GM23248 (cell line): ENCODE measurements at regions not wholly inside any gene's neighbourhood (a gene's known extent, or its start where the extent isn't known, plus 50 kb on each side); places are given as distances from the start of the nearest gene placed in this dataset.

Experiments used
- EZH2 ChIP-seq: fragments of 200-600 bp; sonication (generic); IDR thresholded peaks from 2 replicates; pipeline ENCODE4 v1.6.1; 2018; ENCODE audit warnings: antibody characterized with exemption, mild to moderate bottlenecking; ENCODE audit not compliant: insufficient read depth, poor library complexity, severe bottlenecking
- EZH2phosphoT487 ChIP-seq: fragments of 200-600 bp; sonication (generic); IDR thresholded peaks from 2 replicates; pipeline ENCODE4 v1.6.1; 2018; ENCODE audit warnings: antibody characterized with exemption, moderate library complexity, mild to moderate bottlenecking, low read depth; ENCODE audit not compliant: insufficient read depth

- TF ChIP-seq EZH2phosphoT487 (no peak), EZH2 (no peak)
These were observed 491.3 kb downstream of the EDEM1 start for GRCh38 chr3:5678844-5679243.
